ENCODE measurements at regions not wholly inside any gene's neighbourhood (a gene's known extent, or its start where the extent isn't known, plus 50 kb on each side); places are given as distances from the start of the nearest gene placed in this dataset.

- DNase-seq: no peak
Measured at GRCh38 chr11:32039149-32039548, 51.7 kb upstream of the RCN1 start.

- no peak for DNase-seq
Measured at GRCh38 chr11:32034680-32035079, 56.2 kb upstream of the RCN1 start.

- DNase-seq: peak; percentile 17
Measured at GRCh38 chr11:32034149-32034548, 56.7 kb upstream of the RCN1 start.

- no peak for DNase-seq
Measured at GRCh38 chr11:32033491-32033890, 57.4 kb upstream of the RCN1 start.

GRCh38 chr11:32033067-32033466 is 57.8 kb upstream of the RCN1 start:
- DNase-seq: peak; percentile 42

- DNase-seq: peak; percentile 11
Measured at GRCh38 chr11:32032478-32032877, 58.4 kb upstream of the RCN1 start.

GRCh38 chr11:32032052-32032451 is 58.8 kb upstream of the RCN1 start:
- no peak for DNase-seq

- no peak for DNase-seq
Measured at GRCh38 chr11:32030875-32031503, 59.9 kb upstream of the RCN1 start.

GRCh38 chr11:32029721-32030120 is 61.2 kb upstream of the RCN1 start:
- no peak for DNase-seq

GRCh38 chr11:32028201-32028600 is 62.7 kb upstream of the RCN1 start:
- DNase-seq: no peak

- no peak for DNase-seq
Measured at GRCh38 chr11:32026766-32027165, 64.1 kb upstream of the RCN1 start.

- no peak for DNase-seq
Measured at GRCh38 chr11:32024948-32025347, 65.9 kb upstream of the RCN1 start.

GRCh38 chr11:32023370-32024305 is 67.2 kb upstream of the RCN1 start:
- no peak for DNase-seq

- no peak for DNase-seq
Measured at GRCh38 chr11:32018672-32019071, 72.2 kb upstream of the RCN1 start.

- no peak for DNase-seq
Measured at GRCh38 chr11:32016111-32016510, 74.8 kb upstream of the RCN1 start.

- no peak for DNase-seq
Measured at GRCh38 chr11:32015427-32015826, 75.4 kb upstream of the RCN1 start.

- no peak for DNase-seq
Measured at GRCh38 chr11:32013603-32014002, 77.3 kb upstream of the RCN1 start.

- no peak for DNase-seq
Measured at GRCh38 chr11:32012049-32012448, 78.8 kb upstream of the RCN1 start.

GRCh38 chr11:32008880-32009551 is 81.9 kb upstream of the RCN1 start:
- DNase-seq: no peak

- DNase-seq: peak; percentile 17
Measured at GRCh38 chr11:32006799-32007388, 84.0 kb upstream of the RCN1 start.

- DNase-seq: no peak
Measured at GRCh38 chr11:32005786-32006416, 85.0 kb upstream of the RCN1 start.

GRCh38 chr11:32003335-32003734 is 87.5 kb upstream of the RCN1 start:
- no peak for DNase-seq

- DNase-seq: no peak
Measured at GRCh38 chr11:32002311-32002710, 88.6 kb upstream of the RCN1 start.
